Large intestine (tissue), 3 donors: ENCODE measurements at regions not wholly inside any gene's neighbourhood (a gene's known extent, or its start where the extent isn't known, plus 50 kb on each side); places are given as distances from the start of the nearest gene placed in this dataset.

Source experiments
- DNase-seq, 2 donors: peaks; one replicate each; pipeline versions ENCODE4 v3.0.0 to v3.0.0-alpha.2; 2013
- H3K27ac ChIP-seq: one replicate; pipeline ENCODE4 v1.5.1; 2013; ENCODE audit warnings: low read length
- H3K27me3 ChIP-seq: 2 replicates; pipeline ENCODE4 v1.6.1; 2013; ENCODE audit warnings: low read length; ENCODE audit not compliant: control insufficient read depth, insufficient read depth
- H3K36me3 ChIP-seq: 2 replicates; pipeline ENCODE4 v1.6.1; 2013; ENCODE audit warnings: low read length; ENCODE audit not compliant: control insufficient read depth, insufficient read depth
- H3K4me1 ChIP-seq: one replicate; pipeline ENCODE4 v1.6.1; 2013; ENCODE audit warnings: low read length; ENCODE audit not compliant: control insufficient read depth, insufficient read depth
- H3K4me3 ChIP-seq: one replicate; pipeline ENCODE4 v1.5.1; 2013; ENCODE audit warnings: low read length
- H3K9me3 ChIP-seq: one replicate; pipeline ENCODE4 v1.6.1; 2013; ENCODE audit warnings: mild to moderate bottlenecking, low read depth, low read length, moderate library complexity; ENCODE audit not compliant: control insufficient read depth
- WGBS: methylation state at CpG from one replicate; pipeline ENCODE4 v1.1.5; 2013; ENCODE audit warnings: low lambda C conversion rate; ENCODE audit not compliant: insufficient coverage; 5-methylcytosine and 5-hydroxymethylcytosine counted together

GRCh38 chr10:83636826-83637225 lies 502.5 kb upstream of the GHITM start:
- no peaks in the 10 kb centered on the region for H3K4me1 ChIP-seq
- peaks cover 2% of the 10 kb centered on the region for H3K9me3 ChIP-seq
- no peaks in the 10 kb centered on the region for H3K27me3 ChIP-seq
- no peak overlapping the region for H3K4me3 ChIP-seq
- WGBS, result 82% methylated on average over 2 of the region's 3 CpGs
- no peaks in the 10 kb centered on the region for H3K36me3 ChIP-seq
- DNase-seq, result no peak
- H3K27ac ChIP-seq, result no peak overlapping the region

DNA sequence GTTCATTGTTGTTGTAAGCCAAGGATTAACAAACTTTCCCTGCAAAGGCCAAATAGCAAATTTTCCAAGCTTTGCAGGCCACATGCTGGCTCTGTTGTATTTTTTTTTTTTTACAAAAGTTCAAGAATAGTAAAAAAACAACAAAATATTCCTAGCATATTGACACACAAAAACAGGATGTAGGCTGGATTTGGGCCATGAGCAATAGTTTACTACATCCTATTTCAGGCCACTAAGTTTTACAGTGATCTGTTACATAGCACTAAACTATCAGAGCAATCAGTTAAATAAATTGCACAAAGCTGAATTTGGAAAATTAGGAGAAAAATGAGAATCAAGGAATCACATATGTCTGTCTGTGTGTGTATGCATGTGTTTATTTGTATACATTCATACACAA lies 491.8 kb upstream of the GHITM start:
- DNase-seq, result no peak
- H3K27ac ChIP-seq, result no peak overlapping the region
- no peak overlapping the region for H3K4me3 ChIP-seq
- H3K27me3 ChIP-seq, result no peaks in the 10 kb centered on the region
- no peaks in the 10 kb centered on the region for H3K9me3 ChIP-seq
- H3K36me3 ChIP-seq, result no peaks in the 10 kb centered on the region
- H3K4me1 ChIP-seq, result no peaks in the 10 kb centered on the region

DNA sequence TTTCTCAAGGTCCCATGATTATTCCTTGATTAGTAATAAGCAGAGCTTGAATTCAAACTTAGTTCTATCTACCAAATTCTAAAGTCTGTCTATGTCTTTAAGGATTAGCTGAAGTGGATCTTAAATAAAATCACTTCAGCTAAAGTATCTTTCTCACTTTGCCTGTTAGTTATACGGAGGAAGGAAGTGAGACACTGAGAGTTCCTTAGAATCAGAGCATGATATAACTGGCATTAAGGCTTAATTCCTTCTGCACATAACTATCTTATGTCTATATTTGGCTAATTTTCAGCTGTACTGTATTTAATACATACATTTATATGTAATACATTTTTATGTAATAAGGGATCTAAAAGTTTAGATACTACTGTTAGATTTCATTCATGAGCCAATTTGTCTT lies 491.1 kb upstream of the GHITM start:
- Histone ChIP-seq H3K27me3 (no peaks in the 10 kb centered on the region), H3K4me3 (no peak overlapping the region), H3K36me3 (no peaks in the 10 kb centered on the region), H3K27ac (no peak overlapping the region), H3K4me1 (no peaks in the 10 kb centered on the region), H3K9me3 (no peaks in the 10 kb centered on the region)
- WGBS, result no CpG with 5 or more reads among the region's 1 CpG
- DNase-seq, result no peak

GRCh38 chr10:83649471-83649870 lies 489.8 kb upstream of the GHITM start:
- Histone ChIP-seq H3K36me3 (no peaks in the 10 kb centered on the region), H3K27me3 (no peaks in the 10 kb centered on the region), H3K9me3 (no peaks in the 10 kb centered on the region), H3K4me3 (no peak overlapping the region), H3K4me1 (no peaks in the 10 kb centered on the region), H3K27ac (no peak overlapping the region)
- WGBS, result no CpG with 5 or more reads among the region's 3 CpGs
- DNase-seq, result no peak

DNA sequence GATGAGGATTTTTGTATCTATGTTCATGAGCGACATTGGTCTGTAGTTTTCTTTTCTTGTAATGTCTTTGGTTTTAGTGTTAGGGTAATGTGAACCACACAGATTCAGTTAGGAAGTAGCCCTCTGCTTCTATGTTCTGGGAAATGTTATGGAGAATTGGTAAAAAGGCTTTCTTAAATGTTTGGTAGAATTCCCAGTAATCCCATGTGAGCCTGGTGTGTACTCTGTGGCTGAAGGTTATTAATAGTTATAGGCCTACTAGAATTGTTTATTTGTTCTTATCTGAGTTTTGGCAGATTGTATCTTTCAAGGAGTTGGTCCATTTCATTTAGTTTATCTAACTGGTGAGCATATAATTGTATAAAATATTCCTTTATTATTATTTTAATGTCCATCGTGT lies 484.6 kb upstream of the GHITM start:
- H3K27ac ChIP-seq, result no peak overlapping the region
- H3K4me3 ChIP-seq, result no peak overlapping the region
- H3K36me3 ChIP-seq, result no peaks in the 10 kb centered on the region
- H3K27me3 ChIP-seq, result no peaks in the 10 kb centered on the region
- no peaks in the 10 kb centered on the region for H3K4me1 ChIP-seq
- DNase-seq, result no peak
- no peaks in the 10 kb centered on the region for H3K9me3 ChIP-seq
- 100% methylated on average over 1 of the region's 2 CpGs for WGBS

DNA sequence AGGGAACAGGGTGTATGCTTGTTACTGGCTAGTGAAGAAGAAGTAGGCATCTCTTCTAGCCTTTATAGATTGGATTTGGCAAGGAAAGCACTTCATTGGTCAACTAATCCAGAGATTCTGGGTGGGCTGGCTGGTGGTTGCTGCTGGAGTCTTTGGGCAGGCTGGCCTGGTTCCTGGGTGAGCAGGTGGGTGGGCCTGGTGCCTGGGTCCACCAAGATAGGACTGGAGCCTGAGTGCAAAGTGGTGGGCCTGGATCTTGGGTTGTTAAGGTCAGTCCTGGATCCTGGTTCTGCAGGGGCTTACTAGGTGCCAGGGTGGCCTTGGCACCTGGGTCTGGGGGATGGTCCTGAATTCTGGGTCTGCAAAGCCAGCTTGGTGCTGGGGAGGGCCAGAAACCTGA lies 482.4 kb upstream of the GHITM start:
- Histone ChIP-seq H3K9me3 (no peaks in the 10 kb centered on the region), H3K27me3 (no peaks in the 10 kb centered on the region), H3K4me3 (no peak overlapping the region), H3K4me1 (no peaks in the 10 kb centered on the region), H3K36me3 (no peaks in the 10 kb centered on the region), H3K27ac (no peak overlapping the region)
- no peak for DNase-seq

GRCh38 chr10:83657487-83657886 lies 481.8 kb upstream of the GHITM start:
- Histone ChIP-seq H3K4me3 (no peak overlapping the region), H3K36me3 (no peaks in the 10 kb centered on the region), H3K27ac (no peak overlapping the region), H3K9me3 (no peaks in the 10 kb centered on the region), H3K27me3 (no peaks in the 10 kb centered on the region), H3K4me1 (no peaks in the 10 kb centered on the region)
- no peak for DNase-seq

GRCh38 chr10:83663918-83664317 lies 475.4 kb upstream of the GHITM start:
- no peaks in the 10 kb centered on the region for H3K27me3 ChIP-seq
- no CpG with 5 or more reads among the region's 3 CpGs for WGBS
- H3K4me1 ChIP-seq, result no peaks in the 10 kb centered on the region
- H3K4me3 ChIP-seq, result no peak overlapping the region
- no peak overlapping the region for H3K27ac ChIP-seq
- no peaks in the 10 kb centered on the region for H3K9me3 ChIP-seq
- H3K36me3 ChIP-seq, result no peaks in the 10 kb centered on the region
- DNase-seq, result no peak

DNA sequence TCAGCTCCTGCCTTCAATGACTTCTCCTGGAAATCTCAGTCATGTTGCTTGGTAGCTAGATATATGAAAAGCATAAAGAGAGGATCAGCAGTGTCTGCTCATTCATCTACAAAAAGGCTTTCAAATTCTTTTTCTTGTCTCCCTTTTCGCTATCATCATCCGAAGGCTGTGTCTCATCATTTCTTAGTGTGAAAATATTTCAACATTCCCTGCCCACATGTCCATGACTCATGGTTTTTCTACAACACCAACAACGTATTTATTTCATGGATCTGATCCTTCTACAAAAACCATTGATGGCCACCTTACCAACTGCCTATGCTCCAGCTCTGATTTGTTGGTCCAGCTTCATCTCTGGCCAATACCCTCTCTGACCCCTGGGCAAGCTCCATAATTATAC lies 472.5 kb upstream of the GHITM start:
- H3K27me3 ChIP-seq, result no peaks in the 10 kb centered on the region
- no peaks in the 10 kb centered on the region for H3K4me1 ChIP-seq
- WGBS, result 88% methylated on average over 3 of the region's 3 CpGs
- H3K27ac ChIP-seq, result no peak overlapping the region
- no peaks in the 10 kb centered on the region for H3K9me3 ChIP-seq
- H3K4me3 ChIP-seq, result no peak overlapping the region
- no peak for DNase-seq
- H3K36me3 ChIP-seq, result no peaks in the 10 kb centered on the region

DNA sequence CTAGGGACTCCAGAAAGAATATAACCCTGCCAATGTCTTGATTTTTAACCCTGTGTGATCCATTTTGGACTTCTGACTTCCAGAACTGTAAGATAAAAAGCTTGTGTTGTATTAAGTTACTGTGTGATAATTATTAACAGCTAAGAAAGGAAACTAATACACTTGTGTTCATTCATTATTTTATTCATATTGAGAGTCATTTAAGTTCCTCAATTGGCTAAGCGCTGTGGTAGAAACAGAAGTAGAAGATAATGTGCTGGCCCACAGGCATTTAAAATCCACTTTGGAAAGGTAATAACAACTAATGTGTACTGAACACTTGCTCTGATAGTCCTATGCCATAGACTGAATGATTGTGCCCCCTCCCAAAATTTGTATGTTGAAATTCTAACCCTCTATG lies 471.7 kb upstream of the GHITM start:
- 100% methylated on average over 1 of the region's 1 CpG for WGBS
- Histone ChIP-seq H3K27ac (no peak overlapping the region), H3K4me3 (no peak overlapping the region), H3K9me3 (no peaks in the 10 kb centered on the region), H3K27me3 (no peaks in the 10 kb centered on the region), H3K36me3 (no peaks in the 10 kb centered on the region), H3K4me1 (no peaks in the 10 kb centered on the region)
- DNase-seq, result no peak

- Histone ChIP-seq H3K36me3 (no peaks in the 10 kb centered on the region), H3K9me3 (no peaks in the 10 kb centered on the region), H3K27me3 (no peaks in the 10 kb centered on the region), H3K27ac (no peak overlapping the region), H3K4me3 (no peak overlapping the region), H3K4me1 (no peaks in the 10 kb centered on the region)
- DNase-seq, result no peak
- no CpG with 5 or more reads among the region's 3 CpGs for WGBS
Observed at GRCh38 chr10:83673316-83673715, 466.0 kb upstream of the GHITM start.

DNA sequence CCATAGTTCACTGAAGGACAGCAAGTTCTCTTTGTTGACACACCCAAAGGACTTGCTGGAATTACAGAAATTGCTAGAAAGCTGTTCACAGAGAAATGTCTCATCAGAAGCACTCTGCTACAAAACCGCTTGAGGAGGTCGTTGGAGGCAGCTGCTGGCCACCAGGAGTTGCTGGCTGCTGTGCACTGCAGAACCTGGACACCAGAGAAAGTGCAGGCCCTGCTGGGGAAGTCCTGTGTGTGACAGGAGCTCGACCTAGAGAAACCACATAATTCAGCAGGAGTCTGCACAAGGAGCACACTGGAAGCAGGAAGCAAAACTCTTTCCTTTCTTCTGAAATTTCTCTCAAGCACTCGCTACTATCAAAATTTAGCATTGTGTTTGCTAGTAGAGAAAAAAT lies 461.5 kb upstream of the GHITM start:
- no peaks in the 10 kb centered on the region for H3K9me3 ChIP-seq
- H3K4me3 ChIP-seq, result no peak overlapping the region
- no peaks in the 10 kb centered on the region for H3K36me3 ChIP-seq
- H3K27me3 ChIP-seq, result no peaks in the 10 kb centered on the region
- no peak for DNase-seq
- no peaks in the 10 kb centered on the region for H3K4me1 ChIP-seq
- no peak overlapping the region for H3K27ac ChIP-seq
- WGBS, result no CpG with 5 or more reads among the region's 4 CpGs
